K562 (cell line): ENCODE measurements at regions not wholly inside any gene's neighbourhood (a gene's known extent, or its start where the extent isn't known, plus 50 kb on each side); places are given as distances from the start of the nearest gene placed in this dataset.
A peak's percentile ranks its signal among the peaks of the same experiment; 100 is the strongest.

ENCODE experiments used
- ATAC-seq: fragments of 200-7000 bp; cut with Tn5 transposase; 3 replicates; pipeline ENCODE4 v1.9.1; 2020; ENCODE audit warnings: moderate library complexity
- BruUV-seq: library from RNA; stranded (reverse); fragments of 400-500 nt; replicated peaks from 2 replicates; lab custom pipeline; 2021; lab: Mats Ljungman, UMichigan
- CTCF ChIA-PET: fragments of 300-600 bp; formaldehyde crosslinking; extraction: SDS; loops from one replicate; lab custom pipeline; 2021; ENCODE audit warnings: low intra/inter-chr PET ratio; lab: Yijun Ruan, JAX
- POLR2A ChIA-PET: fragments of 300-600, 350-650 bp; sonication (Branson Sonifier 250); formaldehyde crosslinking; extraction: SDS; loops from one replicate; lab custom pipeline; 2021; ENCODE audit warnings: antibody characterized with exemption, inconsistent platforms; lab: Yijun Ruan, JAX
- DNase-seq, 4 experiments: peaks; one replicate each; pipeline versions ENCODE4 v3.0.0 to v3.0.0-alpha.2; 2011 to 2018; ENCODE audit warnings: low spot score in 3 of 4, mixed read lengths in 3 of 4; ENCODE audit errors: extremely low read depth in 1 of 4
- FAIRE-seq: peaks from 2 replicates; lab custom pipeline; 2011; peaks lifted over from hg19 to GRCh38; lab: Jason Lieb, UNC
- H2AFZ ChIP-seq: 2 replicates; pipeline ENCODE4 v1.6.0; 2011; ENCODE audit warnings: low read depth, low read length, control low read depth, inconsistent platforms
- H3K27ac ChIP-seq: fragments of 200-600 bp; 3 replicates; pipeline ENCODE4 v1.8.0; 2011; ENCODE audit warnings: low read depth, mild to moderate bottlenecking, control low read depth, inconsistent platforms, low read length, moderate library complexity, mixed read lengths; ENCODE audit errors: extremely low read depth
- H3K27me3 ChIP-seq, 2 experiments: fragments of 300-600 bp in 1 of 2; 2 replicates in 1 of 2; 3 replicates in 1 of 2; pipeline versions ENCODE4 v1.6.0 to v1.8.0; 2011; ENCODE audit warnings: inconsistent platforms in 2 of 2, low read length in 2 of 2, mild to moderate bottlenecking in 1 of 2, mixed read lengths in 1 of 2, moderate library complexity in 1 of 2; ENCODE audit not compliant: control insufficient read depth in 2 of 2, insufficient read depth in 2 of 2
- H3K36me3 ChIP-seq: fragments of 300-600 bp; 3 replicates; pipeline ENCODE4 v1.8.0; 2011; ENCODE audit warnings: mild to moderate bottlenecking, low read length, inconsistent platforms; ENCODE audit not compliant: control insufficient read depth, insufficient read depth
- H3K4me1 ChIP-seq, 2 experiments: fragments of 200-600 bp in 1 of 2; replicated peaks in 1 of 2; 2 replicates in 1 of 2; 3 replicates in 1 of 2; pipeline versions ENCODE4 v1.5.1 to v1.8.0; 2011; ENCODE audit warnings: inconsistent platforms in 2 of 2, low read length in 2 of 2, mild to moderate bottlenecking in 1 of 2, mixed read lengths in 1 of 2, moderate library complexity in 1 of 2; ENCODE audit not compliant: control insufficient read depth in 2 of 2, insufficient read depth in 2 of 2
- H3K4me2 ChIP-seq: 2 replicates; pipeline ENCODE4 v1.6.1; 2011; ENCODE audit warnings: low read length, control low read depth, inconsistent platforms, mixed read lengths; ENCODE audit not compliant: insufficient read depth
- H3K4me3 ChIP-seq: fragments of 200-600 bp; sonication (generic), shearing (Covaris generic); 2 replicates; pipeline ENCODE4 v1.5.1; 2016; ENCODE audit warnings: control low read depth, inconsistent platforms
- H3K79me2 ChIP-seq: fragments of 200-600 bp; 3 replicates; pipeline ENCODE4 v1.8.0; 2011; ENCODE audit warnings: low read length, inconsistent platforms; ENCODE audit not compliant: control insufficient read depth, insufficient read depth
- H3K9ac ChIP-seq, 2 experiments: 2 replicates each; pipeline versions ENCODE4 v1.6.0 to v1.6.1; 2011; ENCODE audit warnings: low read depth in 2 of 2, low read length in 2 of 2, control low read depth in 1 of 2, inconsistent platforms in 1 of 2, mild to moderate bottlenecking in 1 of 2, mixed read lengths in 1 of 2; ENCODE audit not compliant: insufficient read depth in 1 of 2
- H3K9me1 ChIP-seq: one replicate; pipeline ENCODE4 v1.6.0; 2011; ENCODE audit warnings: inconsistent platforms, mild to moderate bottlenecking, low read length, moderate library complexity; ENCODE audit not compliant: control insufficient read depth, insufficient read depth
- H3K9me3 ChIP-seq: replicated peaks from 2 replicates; pipeline ENCODE4 v1.5.1; 2011; ENCODE audit warnings: low read depth, low read length, inconsistent platforms; ENCODE audit not compliant: control insufficient read depth, insufficient read depth
- H4K20me1 ChIP-seq: replicated peaks from 2 replicates; pipeline ENCODE4 v1.6.1; 2011; ENCODE audit warnings: low read length, inconsistent platforms, mixed read lengths; ENCODE audit not compliant: control insufficient read depth, insufficient read depth
- FOSL1 ChIP-seq: fragments of 200-800 bp; sonication (Bioruptor generic); conservative IDR thresholded peaks from 2 replicates; pipeline ENCODE4 v1.6.1; 2016; ENCODE audit warnings: missing genetic modification characterization, missing compliant biosample characterization
- HLTF ChIP-seq: fragments of 450-650 bp; IDR thresholded peaks from 2 replicates; pipeline ENCODE4 v1.6.1; 2016
- PBX2 ChIP-seq, 2 experiments: IDR thresholded peaks in 1 of 2; conservative IDR thresholded peaks in 1 of 2; 2 replicates each; pipeline ENCODE4 v1.6.1; 2016; ENCODE audit warnings: low read depth in 2 of 2, mild to moderate bottlenecking in 1 of 2, missing compliant biosample characterization in 1 of 2, missing genetic modification characterization in 1 of 2, moderate library complexity in 1 of 2
- SAFB ChIP-seq: fragments of 200-400 bp; formaldehyde crosslinking; IDR thresholded peaks from 2 replicates; pipeline ENCODE4 v1.6.1; 2017; ENCODE audit warnings: low read depth, low read length, borderline replicate concordance
- U2AF1 ChIP-seq: fragments of 200-400 bp; formaldehyde crosslinking; optimal IDR thresholded peaks from 2 replicates; pipeline ENCODE3; 2017; ENCODE audit warnings: mild to moderate bottlenecking, low read depth, low read length, moderate library complexity
- ZEB2 ChIP-seq: fragments of 450-650 bp; IDR thresholded peaks from 2 replicates; pipeline ENCODE4 v1.6.1; 2016
- WGBS: fragments of 100-300 bp; shearing (Covaris generic); methylation state at CpG from one replicate; pipeline ENCODE4 v1.1.6; 2016; ENCODE audit warnings: low coverage, mixed read lengths; ENCODE audit not compliant: insufficient coverage; ENCODE audit errors: missing lambda C conversion rate; 5-methylcytosine and 5-hydroxymethylcytosine counted together
- in situ Hi-C: fragments of 300-500 bp; cut with MboI; formaldehyde crosslinking; loops from 4 replicates; pipeline ENCODE4 v1.15.0; 2018; ENCODE audit warnings: inconsistent platforms, mixed read lengths
- intact Hi-C: fragments of 100-400 bp; cut with micrococcal nuclease; formaldehyde crosslinking; loops from 2 replicates; pipeline ENCODE4 v1.14.2; 2022

- CTCF ChIA-PET, result no interaction called here
- in situ Hi-C loops, result no loop called here
- no peak for ATAC-seq
These were observed 277.4 kb downstream of the ARL4A start for GRCh38 chr7:12964836-12965235.

More at GRCh38 chr7:12964836-12965235, 277.4 kb downstream of the ARL4A start:
- DNase-seq (no peak), FAIRE-seq (no peak)
- H3K27ac ChIP-seq, result no peak overlapping the region
- H3K9me3 ChIP-seq, result no peaks in the 10 kb centered on the region
- intact Hi-C loops, result no loop called here
- H3K27me3 ChIP-seq, result no peaks in the 10 kb centered on the region
- H4K20me1 ChIP-seq, result no peaks in the 10 kb centered on the region
- H2AFZ ChIP-seq, result peak overlapping the region; percentile 68
- POLR2A ChIA-PET, result interaction anchor here (0.6 kb wide), 1 partner anchor 179 kb away, joined by 3 read pairs; no protein-coding TSS in a partner anchor
- no peaks in the 10 kb centered on the region for H3K36me3 ChIP-seq
- H3K9me1 ChIP-seq, result no peaks in the 10 kb centered on the region
- no TSS peak for BruUV-seq
- TF ChIP-seq ZEB2, result no peak
- TF ChIP-seq U2AF1, result no peak
- TF ChIP-seq HLTF, result no peak
- TF ChIP-seq SAFB, result no peak
- TF ChIP-seq FOSL1 (tag), result no peak
- TF ChIP-seq PBX2 (CRISPR knock-in tag; IDR thresholded peaks at IDR 0.05; ENCODE audit: low read depth), result no peak
- no peak for TF ChIP-seq PBX2 (tag; conservative IDR thresholded peaks at IDR 0.05; ENCODE audit: low read depth)
- H3K4me1 ChIP-seq, result peaks cover 0 to 21% of the 10 kb centered on the region in 2 experiments; a peak in 3 of 5 replicates
- H3K4me2 ChIP-seq, result no peak overlapping the region
- H3K9ac ChIP-seq, result no peak overlapping the region
- H3K79me2 ChIP-seq, result no peaks in the 10 kb centered on the region
- no peak overlapping the region for H3K4me3 ChIP-seq
- WGBS, result 74% methylated on average over 4 of the region's 4 CpGs
